ENCODE measurements at regions not wholly inside any gene's neighbourhood (a gene's known extent, or its start where the extent isn't known, plus 50 kb on each side); places are given as distances from the start of the nearest gene placed in this dataset.

DNA sequence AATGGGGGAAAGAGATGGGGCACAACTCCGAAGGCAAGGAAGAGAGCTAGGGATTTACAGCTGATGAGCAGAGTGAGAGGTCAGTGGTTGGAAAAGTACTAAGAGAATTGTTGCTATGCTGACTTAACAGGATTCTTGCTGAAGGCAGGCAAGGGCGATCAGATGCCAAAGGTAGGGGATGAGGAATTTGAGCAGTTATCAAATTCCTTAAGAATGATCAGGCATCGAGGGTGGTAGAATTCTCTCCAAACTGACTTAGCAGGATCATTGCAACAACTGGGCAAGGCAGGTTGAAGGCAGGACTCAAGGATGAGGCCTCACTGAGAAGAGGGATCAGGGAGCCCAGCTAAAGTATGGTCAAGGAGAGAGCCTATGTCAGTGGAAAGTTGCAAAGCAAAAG, 171.0 kb downstream of the HSD17B3 start:
- no peak for DNase-seq
- H3K27ac ChIP-seq: no peak overlapping the region
- H3K4me1 ChIP-seq: peaks cover 0 to 7% (median 0%) of the 10 kb centered on the region in 12 donors
- intact Hi-C loops (cut with DNase I): no loop called here
- no peaks in the 10 kb centered on the region for H3K36me3 ChIP-seq
- TF ChIP-seq, protein P1, sequence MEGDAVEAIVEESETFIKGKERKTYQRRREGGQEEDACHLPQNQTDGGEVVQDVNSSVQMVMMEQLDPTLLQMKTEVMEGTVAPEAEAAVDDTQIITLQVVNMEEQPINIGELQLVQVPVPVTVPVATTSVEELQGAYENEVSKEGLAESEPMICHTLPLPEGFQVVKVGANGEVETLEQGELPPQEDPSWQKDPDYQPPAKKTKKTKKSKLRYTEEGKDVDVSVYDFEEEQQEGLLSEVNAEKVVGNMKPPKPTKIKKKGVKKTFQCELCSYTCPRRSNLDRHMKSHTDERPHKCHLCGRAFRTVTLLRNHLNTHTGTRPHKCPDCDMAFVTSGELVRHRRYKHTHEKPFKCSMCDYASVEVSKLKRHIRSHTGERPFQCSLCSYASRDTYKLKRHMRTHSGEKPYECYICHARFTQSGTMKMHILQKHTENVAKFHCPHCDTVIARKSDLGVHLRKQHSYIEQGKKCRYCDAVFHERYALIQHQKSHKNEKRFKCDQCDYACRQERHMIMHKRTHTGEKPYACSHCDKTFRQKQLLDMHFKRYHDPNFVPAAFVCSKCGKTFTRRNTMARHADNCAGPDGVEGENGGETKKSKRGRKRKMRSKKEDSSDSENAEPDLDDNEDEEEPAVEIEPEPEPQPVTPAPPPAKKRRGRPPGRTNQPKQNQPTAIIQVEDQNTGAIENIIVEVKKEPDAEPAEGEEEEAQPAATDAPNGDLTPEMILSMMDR (IDR thresholded peaks at IDR 0.05): no peak
- TF ChIP-seq POLR2A (IDR thresholded peaks at IDR 0.05): no peak
- no peak overlapping the region for H3K4me3 ChIP-seq
- H3K9me3 ChIP-seq: no peaks in the 10 kb centered on the region
- H3K27me3 ChIP-seq: peaks cover 0 to 6% (median 0%) of the 10 kb centered on the region in 9 donors
- WGBS, 4 donors: 87 to 96% (median 92%) methylated on average over 3 of the region's 3 CpGs
- ATAC-seq: no peak

DNA sequence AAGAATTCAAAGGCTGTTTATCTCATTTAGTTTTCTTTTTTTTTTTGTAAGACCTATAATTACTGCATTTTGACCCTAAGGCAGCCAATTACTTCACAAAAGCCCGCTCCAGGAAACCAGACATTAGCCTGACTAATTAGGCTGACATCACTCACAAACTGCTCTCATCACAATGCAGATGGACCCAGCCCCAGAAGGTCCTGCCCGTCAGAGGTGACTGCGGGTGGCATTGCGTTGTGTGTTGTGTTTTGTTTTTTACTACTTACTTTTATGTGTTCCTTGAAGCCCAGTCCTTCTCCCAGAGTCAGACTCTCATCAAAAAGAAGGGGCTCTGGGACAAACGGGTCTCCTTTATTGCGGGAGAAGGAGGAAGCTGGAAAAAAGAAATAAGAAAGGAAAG, 172.2 kb downstream of the HSD17B3 start:
- H3K9me3 ChIP-seq: no peaks in the 10 kb centered on the region
- H3K27ac ChIP-seq: no peak overlapping the region
- intact Hi-C loops (cut with DNase I): no loop called here
- ATAC-seq (no peak), DNase-seq (no peak)
- 44 to 54% (median 51%) methylated on average over 6 of the region's 6 CpGs for WGBS, 4 donors
- TF ChIP-seq, protein P1 (IDR thresholded peaks at IDR 0.05): no peak
- TF ChIP-seq POLR2A (IDR thresholded peaks at IDR 0.05): no peak
- H3K4me1 ChIP-seq: no peaks in the 10 kb centered on the region
- no peak overlapping the region for H3K4me3 ChIP-seq
- peaks cover 0 to 6% (median 0%) of the 10 kb centered on the region in 9 donors for H3K27me3 ChIP-seq
- no peaks in the 10 kb centered on the region for H3K36me3 ChIP-seq

DNA sequence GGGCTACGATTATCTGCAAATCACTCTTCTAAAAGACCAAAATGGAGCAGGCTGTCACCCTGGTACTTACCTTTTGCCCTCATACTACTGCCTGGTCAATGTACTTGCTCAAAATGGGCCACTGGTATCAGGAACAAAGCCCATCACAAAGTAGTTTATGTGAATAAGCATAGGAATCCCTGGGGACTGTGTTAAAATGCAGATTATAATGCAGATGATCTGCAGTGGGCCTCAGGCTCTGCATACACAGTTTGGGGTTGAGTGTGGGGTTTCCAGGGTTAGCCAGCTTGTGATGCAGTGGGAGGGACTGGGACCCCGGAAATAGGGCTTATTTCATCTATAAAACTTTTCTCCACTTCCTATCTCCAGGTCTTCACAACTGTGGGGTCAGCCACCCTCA, 173.1 kb downstream of the HSD17B3 start:
- intact Hi-C loops (cut with DNase I): no loop called here
- no peaks in the 10 kb centered on the region for H3K9me3 ChIP-seq
- no peaks in the 10 kb centered on the region for H3K36me3 ChIP-seq
- 63 to 85% (median 68%) methylated on average over 2 of the region's 2 CpGs for WGBS, 4 donors
- TF ChIP-seq, protein P1 (IDR thresholded peaks at IDR 0.05): no peak
- no peak for TF ChIP-seq POLR2A (IDR thresholded peaks at IDR 0.05)
- H3K4me3 ChIP-seq: no peak overlapping the region
- H3K4me1 ChIP-seq: no peaks in the 10 kb centered on the region
- peaks cover 0 to 6% (median 0%) of the 10 kb centered on the region in 9 donors for H3K27me3 ChIP-seq
- no peak overlapping the region for H3K27ac ChIP-seq
- DNase-seq (no peak), ATAC-seq (no peak)

DNA sequence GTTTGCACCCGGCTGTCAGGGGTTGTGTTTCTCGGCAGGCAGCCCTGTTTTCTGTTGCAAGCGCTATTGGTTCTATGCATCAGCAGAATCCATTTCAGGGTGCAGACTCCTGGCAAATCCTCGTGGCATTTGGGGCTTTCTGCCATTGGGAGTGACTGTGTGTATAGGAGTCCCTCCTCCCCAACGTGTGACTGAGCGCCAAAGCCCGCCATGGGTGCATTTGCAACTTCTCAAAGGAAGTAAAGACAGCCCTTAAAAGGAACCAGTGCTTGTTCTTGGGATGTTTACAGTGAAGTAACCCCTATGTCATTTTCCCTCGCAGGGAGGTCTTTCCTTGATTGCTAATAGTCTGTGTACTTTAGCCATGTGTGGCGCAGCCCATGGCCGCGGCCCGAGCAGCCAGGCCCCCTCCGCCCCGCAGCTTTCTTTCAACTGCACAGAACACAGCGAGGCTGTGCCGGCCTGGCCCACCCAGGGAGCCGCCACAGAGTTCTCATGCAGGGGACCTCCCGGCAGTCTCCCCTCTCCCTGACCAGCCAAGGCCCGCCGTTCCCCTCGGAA, 175.6 kb downstream of the HSD17B3 start:
- Histone ChIP-seq H3K4me1 (no peaks in the 10 kb centered on the region), H3K36me3 (no peaks in the 10 kb centered on the region), H3K4me3 (no peak overlapping the region), H3K9me3 (no peaks in the 10 kb centered on the region), H3K27ac (no peak overlapping the region), H3K27me3 (peaks cover 0 to 6% (median 0%) of the 10 kb centered on the region in 9 donors)
- WGBS, 4 donors: 65 to 79% (median 67%) methylated on average over 21 of the region's 21 CpGs
- ATAC-seq (peak in 1 of 4 donors; percentile 33), DNase-seq (no peak)
- intact Hi-C loops (cut with DNase I): no loop called here
- TF ChIP-seq POLR2A (IDR thresholded peaks at IDR 0.05): no peak
- TF ChIP-seq, protein P1 (IDR thresholded peaks at IDR 0.05): no peak
